ENCODE measurements at regions not wholly inside any gene's neighbourhood (a gene's known extent, or its start where the extent isn't known, plus 50 kb on each side); places are given as distances from the start of the nearest gene placed in this dataset.

- TF ChIP-seq CTCF (IDR thresholded peaks at IDR 0.05): no peak
- no peak for TF ChIP-seq POLR2A (IDR thresholded peaks at IDR 0.05)
- no peak for TF ChIP-seq POLR2AphosphoS5 (IDR thresholded peaks at IDR 0.05)
Measured at GRCh38 chr10:90227786-90228185, 526.4 kb downstream of the KIF20B start.
